Stomach smooth muscle (tissue), 2 donors: ENCODE measurements at regions not wholly inside any gene's neighbourhood (a gene's known extent, or its start where the extent isn't known, plus 50 kb on each side); places are given as distances from the start of the nearest gene placed in this dataset.

Experiments
- H3K27ac ChIP-seq: one replicate; pipeline ENCODE4 v1.7.0; 2013; ENCODE audit warnings: mild to moderate bottlenecking, low read length, inconsistent platforms
- H3K27me3 ChIP-seq, 2 donors: one replicate each; pipeline ENCODE4 v1.7.0; 2013; ENCODE audit warnings: low read length in 2 of 2; ENCODE audit not compliant: insufficient read depth in 2 of 2, control insufficient read depth in 1 of 2
- H3K36me3 ChIP-seq, 2 donors: one replicate each; pipeline ENCODE4 v1.7.0; 2013; ENCODE audit warnings: low read length in 2 of 2; ENCODE audit not compliant: control insufficient read depth in 2 of 2, insufficient read depth in 2 of 2
- H3K4me1 ChIP-seq: one replicate; pipeline ENCODE4 v1.7.0; 2013; ENCODE audit warnings: low read length; ENCODE audit not compliant: control insufficient read depth, insufficient read depth
- H3K4me3 ChIP-seq, 2 donors: one replicate each; pipeline ENCODE4 v1.7.0; 2013; ENCODE audit warnings: low read length in 2 of 2
- H3K9ac ChIP-seq, 2 donors: one replicate each; pipeline ENCODE4 v1.7.0; 2013; ENCODE audit warnings: low read length in 2 of 2, mild to moderate bottlenecking in 1 of 2
- H3K9me3 ChIP-seq, 2 donors: one replicate each; pipeline ENCODE4 v1.7.0; 2013; ENCODE audit warnings: low read length in 2 of 2; ENCODE audit not compliant: control insufficient read depth in 2 of 2
- donor health status: healthy.
- donor health status: Pancreatic carcinoma.

DNA sequence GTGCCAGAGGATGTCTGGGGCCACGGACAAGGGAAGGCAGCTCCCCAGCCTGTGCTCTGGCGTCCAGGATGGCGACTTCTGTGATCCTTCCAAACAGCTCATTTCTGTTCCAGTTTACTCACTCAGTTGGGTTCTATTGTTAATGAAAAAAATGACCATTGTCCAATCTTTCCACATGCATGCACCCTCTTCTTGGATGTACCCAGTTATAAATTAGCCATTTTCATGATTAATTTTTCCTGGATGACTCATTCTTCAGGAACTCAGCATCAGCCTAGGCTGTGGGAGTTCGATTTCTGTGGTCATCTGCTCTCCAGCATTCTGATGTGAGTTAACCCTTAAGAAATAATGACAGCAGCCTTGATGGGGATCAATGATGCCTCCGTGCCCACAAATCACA lies 926.8 kb downstream of the BCL11B start:
- Histone ChIP-seq H3K4me3 (no peak overlapping the region), H3K36me3 (no peaks in the 10 kb centered on the region), H3K4me1 (no peaks in the 10 kb centered on the region), H3K9me3 (no peaks in the 10 kb centered on the region), H3K27me3 (peaks cover 0 to 3% of the 10 kb centered on the region in 2 donors), H3K9ac (no peak overlapping the region), H3K27ac (no peak overlapping the region)

DNA sequence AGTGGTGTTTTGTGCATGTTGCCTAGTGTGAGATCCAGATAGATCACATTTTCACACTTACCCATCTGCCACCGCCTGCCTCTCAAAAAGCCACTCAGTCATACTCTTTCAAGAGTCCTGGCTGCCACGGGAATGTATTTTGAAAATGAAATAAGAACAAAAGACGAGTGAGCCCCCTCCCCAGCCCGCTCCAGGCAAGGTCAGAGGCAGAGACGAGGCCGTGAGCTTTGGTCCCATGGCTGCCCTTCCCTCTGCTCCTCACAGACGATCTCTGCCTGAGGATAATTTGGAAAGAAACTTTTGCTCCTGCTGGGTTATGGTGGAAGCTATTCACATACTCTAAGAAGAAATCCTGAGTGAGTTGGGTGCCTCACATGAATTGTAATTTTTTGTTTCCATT lies 924.3 kb downstream of the BCL11B start:
- Histone ChIP-seq H3K4me1 (no peaks in the 10 kb centered on the region), H3K36me3 (no peaks in the 10 kb centered on the region), H3K9ac (no peak overlapping the region), H3K9me3 (no peaks in the 10 kb centered on the region), H3K27ac (no peak overlapping the region), H3K27me3 (peaks cover 0 to 3% of the 10 kb centered on the region in 2 donors), H3K4me3 (no peak overlapping the region)

DNA sequence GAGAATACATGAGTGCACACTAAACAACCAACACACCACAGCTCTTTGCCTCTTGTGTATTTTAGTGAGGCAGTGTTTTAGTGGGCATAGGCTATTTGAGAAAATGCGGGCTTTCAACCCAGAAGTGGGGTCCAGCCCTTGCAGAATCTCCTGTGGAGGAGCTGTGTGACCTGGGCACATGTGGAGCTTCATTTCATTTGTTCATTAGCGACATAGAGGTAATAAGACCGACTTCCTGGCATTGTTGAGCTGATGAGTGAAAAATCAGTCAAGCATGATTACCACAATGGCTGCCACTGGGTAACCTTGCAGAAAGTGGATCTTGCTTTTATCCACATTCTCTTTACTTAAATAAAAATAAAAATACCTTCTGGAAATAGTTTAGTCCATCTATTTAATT lies 923.5 kb downstream of the BCL11B start:
- Histone ChIP-seq H3K27me3 (peaks cover 0 to 3% of the 10 kb centered on the region in 2 donors), H3K9ac (no peak overlapping the region), H3K4me1 (no peaks in the 10 kb centered on the region), H3K36me3 (no peaks in the 10 kb centered on the region), H3K9me3 (no peaks in the 10 kb centered on the region), H3K4me3 (no peak overlapping the region), H3K27ac (no peak overlapping the region)

DNA sequence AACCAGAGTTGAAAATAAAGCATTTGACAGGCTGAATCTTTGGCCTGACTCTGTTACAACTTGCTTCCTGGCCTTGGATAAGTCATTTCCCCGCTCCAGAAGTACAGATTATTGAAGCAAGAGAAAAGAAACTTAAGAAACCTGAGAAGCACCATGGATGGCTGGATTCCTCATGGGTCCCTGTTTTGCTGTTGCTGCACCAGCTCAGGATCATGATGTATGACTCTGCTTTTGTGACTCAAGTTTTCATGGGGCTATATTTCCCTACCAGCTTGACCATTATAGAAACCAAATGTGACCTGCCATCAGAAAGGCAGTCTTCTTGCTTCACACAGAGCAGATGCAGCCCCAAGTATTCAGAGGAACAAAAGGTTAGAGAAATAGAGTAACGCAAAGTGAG lies 921.8 kb downstream of the BCL11B start:
- H3K4me3 ChIP-seq: no peak overlapping the region
- H3K9me3 ChIP-seq: no peaks in the 10 kb centered on the region
- H3K27ac ChIP-seq: no peak overlapping the region
- no peaks in the 10 kb centered on the region for H3K4me1 ChIP-seq
- H3K27me3 ChIP-seq: peaks cover 0 to 3% of the 10 kb centered on the region in 2 donors
- no peaks in the 10 kb centered on the region for H3K36me3 ChIP-seq
- H3K9ac ChIP-seq: no peak overlapping the region

DNA sequence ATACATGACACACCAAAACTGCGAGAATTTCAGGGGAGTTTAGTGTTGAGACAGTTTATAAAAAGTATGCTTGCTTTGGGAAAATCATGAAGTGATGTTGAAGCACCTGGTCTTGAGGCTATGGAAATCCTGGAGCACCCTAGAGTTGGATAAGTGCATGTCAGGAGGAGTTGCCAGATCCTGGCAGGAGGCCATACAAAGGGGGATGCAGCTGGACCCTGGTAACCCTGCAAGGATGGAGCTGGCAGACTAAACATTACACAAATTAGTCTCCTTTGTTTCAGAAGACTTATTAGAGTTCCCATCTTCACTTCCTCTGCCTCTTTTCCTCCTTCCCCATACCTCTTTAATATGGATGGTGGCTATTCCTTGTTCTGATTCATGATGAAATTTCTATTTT lies 907.0 kb downstream of the BCL11B start:
- H3K9ac ChIP-seq: no peak overlapping the region
- H3K27ac ChIP-seq: no peak overlapping the region
- H3K4me1 ChIP-seq: no peaks in the 10 kb centered on the region
- no peak overlapping the region for H3K4me3 ChIP-seq
- H3K36me3 ChIP-seq: no peaks in the 10 kb centered on the region
- peaks cover 0 to 6% of the 10 kb centered on the region in 2 donors for H3K9me3 ChIP-seq
- H3K27me3 ChIP-seq: no peaks in the 10 kb centered on the region

DNA sequence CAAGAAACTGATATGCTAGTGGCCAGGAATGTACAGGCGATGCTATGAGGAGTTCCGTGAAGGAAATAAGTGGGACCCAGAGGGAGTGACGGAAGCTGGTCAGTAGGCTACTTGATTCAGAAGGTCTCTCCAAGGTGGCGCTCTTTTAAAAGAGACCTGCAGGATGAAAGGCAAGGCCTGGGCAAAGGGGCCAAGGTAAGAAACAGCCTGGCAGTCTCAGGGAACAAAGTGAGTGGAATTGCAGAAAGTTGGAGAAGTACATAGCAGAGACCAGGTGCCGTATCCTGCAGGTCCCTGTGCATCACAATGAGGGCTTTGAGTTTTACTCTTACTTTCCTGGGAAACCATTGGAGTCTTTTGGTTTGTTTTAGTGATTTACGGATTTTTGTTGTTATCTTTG lies 905.6 kb downstream of the BCL11B start:
- no peaks in the 10 kb centered on the region for H3K27me3 ChIP-seq
- H3K9me3 ChIP-seq: peaks cover 0 to 4% of the 10 kb centered on the region in 2 donors
- no peak overlapping the region for H3K27ac ChIP-seq
- no peak overlapping the region for H3K4me3 ChIP-seq
- H3K9ac ChIP-seq: no peak overlapping the region
- H3K4me1 ChIP-seq: no peaks in the 10 kb centered on the region
- no peaks in the 10 kb centered on the region for H3K36me3 ChIP-seq

DNA sequence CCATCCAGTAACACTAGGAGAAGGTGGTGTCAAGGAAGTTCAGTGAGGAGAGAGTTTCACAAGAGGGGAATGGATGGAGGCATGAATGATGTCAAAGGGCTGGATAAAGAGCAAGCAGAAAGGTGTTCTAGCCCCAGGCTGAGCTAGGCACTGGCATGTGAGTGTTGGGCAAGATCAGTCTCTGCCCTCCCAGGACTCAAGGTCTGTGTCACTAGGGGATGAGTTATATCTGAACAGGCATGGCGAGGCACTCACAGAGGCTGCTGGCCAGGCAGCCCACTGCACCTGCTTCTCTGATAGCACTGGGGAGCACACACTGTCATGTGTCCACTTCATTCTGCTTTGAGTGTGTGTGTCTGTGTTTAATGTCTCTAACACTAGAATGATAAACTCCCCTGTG lies 903.8 kb downstream of the BCL11B start:
- H3K27ac ChIP-seq: no peak overlapping the region
- H3K9me3 ChIP-seq: peaks cover 0 to 4% of the 10 kb centered on the region in 2 donors
- no peaks in the 10 kb centered on the region for H3K36me3 ChIP-seq
- no peaks in the 10 kb centered on the region for H3K27me3 ChIP-seq
- no peak overlapping the region for H3K9ac ChIP-seq
- no peaks in the 10 kb centered on the region for H3K4me1 ChIP-seq
- no peak overlapping the region for H3K4me3 ChIP-seq

DNA sequence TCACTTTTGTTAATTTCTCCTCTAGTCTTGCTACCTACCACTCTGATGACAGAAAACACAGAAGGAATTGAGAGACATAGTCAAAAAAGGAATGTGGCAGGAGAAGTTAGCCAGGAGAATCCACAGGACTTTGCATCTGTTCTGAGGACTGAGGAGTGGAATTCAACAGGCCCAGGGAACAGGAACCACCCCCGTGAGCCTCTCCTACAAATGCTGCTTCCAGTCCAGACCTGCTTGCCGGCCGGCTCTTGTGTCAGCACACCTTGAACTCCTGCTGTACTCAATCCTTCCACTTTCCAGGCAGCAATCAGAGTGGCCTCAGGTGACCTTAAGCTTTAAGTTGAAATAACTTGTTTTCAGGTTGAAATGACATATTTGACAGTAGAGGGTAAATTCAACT lies 903.1 kb downstream of the BCL11B start:
- H3K9ac ChIP-seq: no peak overlapping the region
- H3K4me1 ChIP-seq: no peaks in the 10 kb centered on the region
- H3K4me3 ChIP-seq: no peak overlapping the region
- H3K9me3 ChIP-seq: peaks cover 0 to 4% of the 10 kb centered on the region in 2 donors
- H3K27me3 ChIP-seq: no peaks in the 10 kb centered on the region
- no peak overlapping the region for H3K27ac ChIP-seq
- H3K36me3 ChIP-seq: no peaks in the 10 kb centered on the region

DNA sequence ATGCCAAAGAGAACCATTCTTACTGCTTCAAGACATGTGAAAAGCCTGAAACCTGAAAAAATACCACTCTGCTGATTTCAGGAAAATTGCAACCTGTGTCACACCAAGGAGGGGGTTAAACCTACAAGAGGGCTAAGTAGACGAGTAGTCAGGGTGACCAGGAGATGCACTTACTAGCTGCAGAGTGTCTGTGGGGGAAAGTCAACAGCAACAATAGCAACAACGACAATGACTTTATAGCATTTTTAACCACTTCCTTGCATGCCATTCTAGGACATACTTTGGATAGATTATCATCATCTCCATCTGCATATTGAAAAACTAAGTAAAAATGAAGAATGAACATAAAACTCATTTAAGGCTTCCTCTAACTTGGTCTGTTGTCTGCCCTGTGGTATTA lies 902.7 kb downstream of the BCL11B start:
- H3K27me3 ChIP-seq: no peaks in the 10 kb centered on the region

DNA sequence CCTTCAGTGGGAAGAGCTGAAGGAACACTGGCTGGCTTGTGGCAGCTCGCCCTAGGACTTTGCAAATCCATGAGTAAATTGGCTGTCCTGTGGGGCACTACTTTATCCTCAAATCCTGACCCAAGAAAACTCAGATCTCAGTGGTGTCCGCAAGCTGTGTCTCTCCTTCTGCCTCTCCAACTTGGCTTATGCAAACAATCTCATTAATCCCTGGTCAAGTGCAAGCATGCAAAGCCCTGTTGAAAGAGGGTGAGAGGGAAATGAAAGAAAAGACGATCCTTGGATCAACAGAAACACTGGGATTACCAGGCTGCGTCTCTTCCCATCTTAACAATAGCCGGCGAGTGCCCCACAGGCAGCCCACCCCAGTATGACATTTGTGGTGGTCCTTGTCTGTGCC lies 901.6 kb downstream of the BCL11B start:
- no peaks in the 10 kb centered on the region for H3K36me3 ChIP-seq
- no peak overlapping the region for H3K9ac ChIP-seq
- H3K27ac ChIP-seq: no peak overlapping the region
- H3K4me3 ChIP-seq: no peak overlapping the region
- no peaks in the 10 kb centered on the region for H3K27me3 ChIP-seq
- no peaks in the 10 kb centered on the region for H3K4me1 ChIP-seq
- H3K9me3 ChIP-seq: peaks cover 0 to 4% of the 10 kb centered on the region in 2 donors

More for the DNA sequence above, 902.7 kb downstream of the BCL11B start:
- no peaks in the 10 kb centered on the region for H3K4me1 ChIP-seq
- no peak overlapping the region for H3K4me3 ChIP-seq
- no peaks in the 10 kb centered on the region for H3K36me3 ChIP-seq
- H3K9ac ChIP-seq: no peak overlapping the region
- peaks cover 0 to 4% of the 10 kb centered on the region in 2 donors for H3K9me3 ChIP-seq
- no peak overlapping the region for H3K27ac ChIP-seq

DNA sequence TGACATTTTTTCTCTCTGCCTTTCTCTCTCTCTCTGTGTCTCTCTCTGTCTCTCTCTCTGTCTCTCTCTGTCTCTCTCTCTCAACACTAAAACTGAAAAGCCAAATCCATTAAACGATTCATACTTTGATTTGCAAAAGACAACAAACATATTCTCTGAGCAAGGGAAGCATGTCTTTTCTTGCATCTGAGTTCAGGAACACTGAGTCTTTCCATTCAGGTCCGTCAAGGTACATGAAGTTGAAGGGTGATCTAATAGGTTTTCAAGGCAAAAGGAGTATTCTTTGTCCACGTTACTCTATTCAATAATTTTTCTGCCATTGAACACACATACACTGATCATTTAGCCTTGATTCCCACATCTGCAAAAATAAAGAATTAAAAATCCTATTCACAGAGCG lies 900.9 kb downstream of the BCL11B start:
- Histone ChIP-seq H3K9me3 (peaks cover 0 to 4% of the 10 kb centered on the region in 2 donors), H3K4me1 (no peaks in the 10 kb centered on the region), H3K9ac (no peak overlapping the region), H3K36me3 (no peaks in the 10 kb centered on the region), H3K27me3 (no peaks in the 10 kb centered on the region), H3K4me3 (no peak overlapping the region), H3K27ac (no peak overlapping the region)
